B cell (primary cell): ENCODE measurements at regions not wholly inside any gene's neighbourhood (a gene's known extent, or its start where the extent isn't known, plus 50 kb on each side); places are given as distances from the start of the nearest gene placed in this dataset.

Experiments used
- CTCF ChIP-seq: fragments of 200-600 bp; IDR thresholded peaks from one replicate; pipeline ENCODE4 v1.8.0; 2022; ENCODE audit warnings: antibody characterized with exemption, mild to moderate bottlenecking
- EZH2 ChIP-seq: IDR thresholded peaks from 2 replicates; pipeline ENCODE4 v1.6.1; 2012; ENCODE audit warnings: borderline replicate concordance, low read depth, mild to moderate bottlenecking, moderate library complexity, low read length; ENCODE audit not compliant: insufficient read depth, poor library complexity, severe bottlenecking

DNA sequence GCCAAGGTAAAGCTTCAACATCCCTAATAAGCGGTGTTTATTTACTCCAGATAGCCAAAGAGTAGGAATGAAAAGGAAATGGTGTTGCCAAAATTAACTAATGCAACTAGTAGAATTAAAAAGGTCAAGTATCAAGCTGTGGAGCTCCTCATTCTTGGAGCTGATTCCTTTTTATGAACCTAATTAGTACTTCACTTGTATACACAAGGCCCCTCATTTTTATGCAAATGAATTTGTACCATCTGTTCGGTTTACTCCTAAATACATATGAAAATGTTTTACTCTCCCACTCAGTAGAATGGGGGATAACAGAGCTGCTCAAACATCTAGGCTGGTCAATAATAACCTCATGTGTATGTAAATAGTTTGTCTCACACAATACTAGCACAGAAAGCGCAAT lies 426.4 kb upstream of the LUZP2 start:
- TF ChIP-seq CTCF = no peak
- no peak for TF ChIP-seq EZH2
